CD14-positive monocyte (primary cell): ENCODE measurements at regions not wholly inside any gene's neighbourhood (a gene's known extent, or its start where the extent isn't known, plus 50 kb on each side); places are given as distances from the start of the nearest gene placed in this dataset.
"Not testable (repeated sequence)": the region's sequence is repeated elsewhere in the genome, so short reads cannot be mapped to it uniquely, and the experiment has no call there.

Source experiments
- DNase-seq, 3 donors: peaks; one replicate each; pipeline ENCODE4 v3.0.0-alpha.2; 2011 to 2022
- H2AFZ ChIP-seq: 2 replicates; pipeline ENCODE4 v1.6.0; 2012; ENCODE audit warnings: mild to moderate bottlenecking, low read depth, low read length, inconsistent platforms; ENCODE audit not compliant: insufficient read depth, poor library complexity, severe bottlenecking
- H3K27ac ChIP-seq, 2 donors: 1 replicate in 1 of 2; 2 replicates in 1 of 2; pipeline ENCODE4 v1.5.1; 2012 to 2013; ENCODE audit warnings: low read length in 2 of 2, control low read depth in 1 of 2, inconsistent platforms in 1 of 2, low read depth in 1 of 2, mild to moderate bottlenecking in 1 of 2
- H3K27me3 ChIP-seq, 2 donors: one replicate each; pipeline versions ENCODE4 v1.6.0 to v1.6.1; 2011 to 2013; ENCODE audit warnings: low read length in 2 of 2; ENCODE audit not compliant: control insufficient read depth in 2 of 2, insufficient read depth in 2 of 2
- H3K36me3 ChIP-seq, 2 donors: replicated peaks in 1 of 2; 1 replicate in 1 of 2; 2 replicates in 1 of 2; pipeline versions ENCODE4 v1.5.1 to v1.6.1; 2012 to 2013; ENCODE audit warnings: low read length in 2 of 2, control low read depth in 1 of 2, inconsistent platforms in 1 of 2, mild to moderate bottlenecking in 1 of 2; ENCODE audit not compliant: insufficient read depth in 2 of 2, control insufficient read depth in 1 of 2
- H3K4me1 ChIP-seq, 2 donors: 1 replicate in 1 of 2; 2 replicates in 1 of 2; pipeline versions ENCODE4 v1.5.1 to v1.6.1; 2012 to 2013; ENCODE audit warnings: low read length in 2 of 2, control low read depth in 1 of 2, inconsistent platforms in 1 of 2, mild to moderate bottlenecking in 1 of 2, moderate library complexity in 1 of 2; ENCODE audit not compliant: insufficient read depth in 2 of 2, control insufficient read depth in 1 of 2
- H3K4me2 ChIP-seq: replicated peaks from 2 replicates; pipeline ENCODE3; 2012; ENCODE audit warnings: low read length, moderate library complexity, mild to moderate bottlenecking; ENCODE audit not compliant: poor library complexity, severe bottlenecking; ENCODE audit errors: extremely low read depth
- H3K4me3 ChIP-seq, 3 experiments: fragments of 200-600 bp in 1 of 3; sonication (generic) in 1 of 3; replicated peaks in 1 of 3; 1 replicate in 2 of 3; 2 replicates in 1 of 3; pipeline ENCODE4 v1.5.1; 2011 to 2013; ENCODE audit warnings: low read length in 3 of 3, mild to moderate bottlenecking in 3 of 3, control low read depth in 2 of 3, low read depth in 2 of 3, inconsistent platforms in 1 of 3, moderate library complexity in 1 of 3
- H3K79me2 ChIP-seq: 2 replicates; pipeline ENCODE4 v1.6.0; 2012; ENCODE audit warnings: mild to moderate bottlenecking, control low read depth, inconsistent platforms, low read length, moderate library complexity; ENCODE audit not compliant: insufficient read depth
- H3K9ac ChIP-seq: 2 replicates; pipeline ENCODE4 v1.6.0; 2017; ENCODE audit warnings: low read length, mild to moderate bottlenecking; ENCODE audit not compliant: insufficient read depth, poor library complexity, severe bottlenecking
- H3K9me3 ChIP-seq, 2 donors: replicated peaks in 1 of 2; 1 replicate in 1 of 2; 2 replicates in 1 of 2; pipeline versions ENCODE4 v1.5.1 to v1.6.1; 2012 to 2013; ENCODE audit warnings: low read length in 2 of 2, control low read depth in 1 of 2; ENCODE audit not compliant: control insufficient read depth in 1 of 2, insufficient read depth in 1 of 2
- H4K20me1 ChIP-seq: 2 replicates; pipeline ENCODE4 v1.6.0; 2012; ENCODE audit warnings: mild to moderate bottlenecking, low read length, control low read depth, moderate library complexity; ENCODE audit not compliant: insufficient read depth
- H3K27ac Mint-ChIP-seq, 7 donors: one replicate each; pipeline ENCODE4 v1.8.0; 2020; ENCODE audit warnings: mild to moderate bottlenecking in 7 of 7, mixed read lengths in 7 of 7, moderate library complexity in 6 of 7, inconsistent platforms in 2 of 7
- H3K27me3 Mint-ChIP-seq, 3 donors: one replicate each; pipeline ENCODE4 v1.8.0; 2021 to 2022; ENCODE audit warnings: low read depth in 3 of 3, mild to moderate bottlenecking in 3 of 3, mixed read lengths in 3 of 3, moderate library complexity in 3 of 3, inconsistent platforms in 1 of 3
- H3K36me3 Mint-ChIP-seq, 2 donors: one replicate each; pipeline ENCODE4 v1.8.0; 2020; ENCODE audit warnings: mixed read lengths in 2 of 2, inconsistent platforms in 1 of 2, mild to moderate bottlenecking in 1 of 2
- H3K4me1 Mint-ChIP-seq: one replicate; pipeline ENCODE4 v1.8.0; 2020; ENCODE audit warnings: mild to moderate bottlenecking, mixed read lengths
- H3K4me3 Mint-ChIP-seq, 2 donors: one replicate each; pipeline ENCODE4 v1.8.0; 2020; ENCODE audit warnings: mild to moderate bottlenecking in 2 of 2, mixed read lengths in 2 of 2, moderate library complexity in 1 of 2
- H3K9me3 Mint-ChIP-seq, 7 donors: one replicate each; pipeline ENCODE4 v1.8.0; 2020 to 2022; ENCODE audit warnings: mixed read lengths in 7 of 7, mild to moderate bottlenecking in 6 of 7, moderate library complexity in 6 of 7, inconsistent platforms in 2 of 7
- WGBS: methylation state at CpG from one replicate; pipeline ENCODE4 v1.1.5; 2013; ENCODE audit warnings: missing lambda C conversion rate; ENCODE audit not compliant: insufficient coverage; 5-methylcytosine and 5-hydroxymethylcytosine counted together
- intact Hi-C, 2 donors: fragments of 100-400 bp; cut with micrococcal nuclease; formaldehyde crosslinking; loops; one replicate each; pipeline versions ENCODE4 v1.15.0 to v1.15.1; 2023
- TF ChIP-seq, protein P1 (sequence below): fragments of 200-600 bp; IDR thresholded peaks from one replicate; pipeline ENCODE4 v1.8.0; 2022; ENCODE audit warnings: antibody characterized with exemption, mild to moderate bottlenecking

DNA sequence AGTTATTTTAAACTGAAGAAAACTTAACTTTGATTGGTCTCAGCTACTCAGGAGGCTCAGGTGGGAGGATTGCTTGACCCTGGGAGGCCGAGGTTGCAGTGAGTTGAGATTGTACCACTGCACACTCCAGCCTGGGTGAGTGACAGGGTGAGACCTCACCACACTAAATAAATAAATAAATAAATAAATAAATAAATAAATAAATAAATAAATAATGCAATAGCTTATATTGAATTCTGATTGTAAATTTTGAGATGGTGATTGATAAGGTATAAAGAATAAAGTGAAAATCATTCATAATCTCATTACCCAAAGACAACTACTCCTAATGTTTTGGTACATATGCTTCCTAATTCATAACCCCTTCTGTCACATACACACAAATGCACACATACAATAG, 58.1 kb downstream of the TUBA3C start:
- no CpG with 5 or more reads among the region's 1 CpG for WGBS
- no peaks in the 10 kb centered on the region for H3K79me2 ChIP-seq
- intact Hi-C loops: no loop called here
- H3K4me1 ChIP-seq: no peaks in the 10 kb centered on the region
- no peak overlapping the region for H3K4me3 Mint-ChIP-seq
- no peak overlapping the region for H3K27ac ChIP-seq
- H2AFZ ChIP-seq: no peak overlapping the region
- no peaks in the 10 kb centered on the region for H3K4me1 Mint-ChIP-seq
- H3K27me3 ChIP-seq: no peaks in the 10 kb centered on the region
- TF ChIP-seq, protein P1, sequence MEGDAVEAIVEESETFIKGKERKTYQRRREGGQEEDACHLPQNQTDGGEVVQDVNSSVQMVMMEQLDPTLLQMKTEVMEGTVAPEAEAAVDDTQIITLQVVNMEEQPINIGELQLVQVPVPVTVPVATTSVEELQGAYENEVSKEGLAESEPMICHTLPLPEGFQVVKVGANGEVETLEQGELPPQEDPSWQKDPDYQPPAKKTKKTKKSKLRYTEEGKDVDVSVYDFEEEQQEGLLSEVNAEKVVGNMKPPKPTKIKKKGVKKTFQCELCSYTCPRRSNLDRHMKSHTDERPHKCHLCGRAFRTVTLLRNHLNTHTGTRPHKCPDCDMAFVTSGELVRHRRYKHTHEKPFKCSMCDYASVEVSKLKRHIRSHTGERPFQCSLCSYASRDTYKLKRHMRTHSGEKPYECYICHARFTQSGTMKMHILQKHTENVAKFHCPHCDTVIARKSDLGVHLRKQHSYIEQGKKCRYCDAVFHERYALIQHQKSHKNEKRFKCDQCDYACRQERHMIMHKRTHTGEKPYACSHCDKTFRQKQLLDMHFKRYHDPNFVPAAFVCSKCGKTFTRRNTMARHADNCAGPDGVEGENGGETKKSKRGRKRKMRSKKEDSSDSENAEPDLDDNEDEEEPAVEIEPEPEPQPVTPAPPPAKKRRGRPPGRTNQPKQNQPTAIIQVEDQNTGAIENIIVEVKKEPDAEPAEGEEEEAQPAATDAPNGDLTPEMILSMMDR: no peak
- H3K27ac Mint-ChIP-seq: no peak overlapping the region
- no peaks in the 10 kb centered on the region for H4K20me1 ChIP-seq
- no peaks in the 10 kb centered on the region for H3K27me3 Mint-ChIP-seq
- no peak for DNase-seq
- H3K9ac ChIP-seq: no peak overlapping the region
- H3K4me2 ChIP-seq: no peak overlapping the region
- H3K9me3 Mint-ChIP-seq: peaks cover 2 to 28% (median 14%) of the 10 kb centered on the region in 7 donors
- no peaks in the 10 kb centered on the region for H3K36me3 Mint-ChIP-seq
- H3K4me3 ChIP-seq: no peak overlapping the region
- peaks cover 14 to 16% of the 10 kb centered on the region in 2 donors for H3K9me3 ChIP-seq
- H3K36me3 ChIP-seq: no peaks in the 10 kb centered on the region

DNA sequence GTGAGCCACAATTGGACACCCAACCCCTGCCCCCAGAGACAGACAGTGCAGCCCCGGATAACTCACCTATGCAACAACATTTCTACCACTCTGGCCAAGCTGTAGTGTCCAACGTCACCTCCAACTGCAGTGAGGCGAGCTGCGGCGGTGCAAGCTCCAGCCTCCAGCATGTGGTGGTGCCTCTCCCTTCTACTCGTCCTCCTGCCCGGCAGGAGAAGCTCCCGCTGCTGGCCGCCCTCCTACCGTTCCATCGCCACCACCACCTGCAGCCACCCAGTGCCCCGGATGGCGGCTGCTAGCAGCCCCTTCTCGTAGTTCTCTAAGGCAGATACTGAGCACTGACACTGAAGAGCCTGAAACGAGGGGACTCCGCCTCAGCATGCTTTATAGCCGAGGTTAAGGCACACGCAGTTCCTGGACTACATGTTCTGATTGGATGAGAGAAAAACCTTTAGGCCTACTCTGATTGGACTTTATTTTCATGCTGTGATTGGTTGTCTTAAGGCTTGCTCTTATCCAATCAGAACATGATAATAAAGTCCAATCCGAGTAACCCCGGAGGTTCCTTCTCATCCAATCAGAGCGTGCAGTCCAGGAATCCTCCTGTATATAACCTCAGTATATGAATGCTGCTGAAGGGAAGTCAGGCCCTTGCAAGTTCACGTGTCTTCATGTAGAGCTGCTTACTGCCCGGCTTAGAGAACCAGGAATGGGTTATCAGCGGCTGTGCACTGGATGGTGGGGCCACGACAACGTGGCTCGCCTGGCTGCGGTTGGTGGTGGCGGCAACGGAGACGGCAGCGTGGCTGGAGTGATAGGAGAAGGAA, 63.5 kb downstream of the TUBA3C start:
- peaks cover 17 to 44% (median 32%) of the 10 kb centered on the region in 7 donors for H3K9me3 Mint-ChIP-seq
- no peaks in the 10 kb centered on the region for H3K36me3 Mint-ChIP-seq
- H3K4me1 ChIP-seq: no peaks in the 10 kb centered on the region
- H3K27me3 ChIP-seq: no peaks in the 10 kb centered on the region
- intact Hi-C loops: no loop called here
- H3K36me3 ChIP-seq: no peaks in the 10 kb centered on the region
- WGBS: 86% methylated on average over 29 of the region's 32 CpGs
- no peaks in the 10 kb centered on the region for H4K20me1 ChIP-seq
- H3K27me3 Mint-ChIP-seq: peaks cover 0 to 1% (median 0%) of the 10 kb centered on the region in 3 donors
- TF ChIP-seq, protein P1: no peak
- no peak overlapping the region for H3K4me3 Mint-ChIP-seq
- H3K9me3 ChIP-seq: peaks cover 34 to 36% of the 10 kb centered on the region in 2 donors
- no peak overlapping the region for H2AFZ ChIP-seq
- DNase-seq: no peak
- no peaks in the 10 kb centered on the region for H3K4me1 Mint-ChIP-seq
- H3K27ac Mint-ChIP-seq: no peak overlapping the region
- H3K79me2 ChIP-seq: no peaks in the 10 kb centered on the region
- H3K4me3 ChIP-seq: no peak overlapping the region
- no peak overlapping the region for H3K4me2 ChIP-seq
- no peak overlapping the region for H3K9ac ChIP-seq
- no peak overlapping the region for H3K27ac ChIP-seq

DNA sequence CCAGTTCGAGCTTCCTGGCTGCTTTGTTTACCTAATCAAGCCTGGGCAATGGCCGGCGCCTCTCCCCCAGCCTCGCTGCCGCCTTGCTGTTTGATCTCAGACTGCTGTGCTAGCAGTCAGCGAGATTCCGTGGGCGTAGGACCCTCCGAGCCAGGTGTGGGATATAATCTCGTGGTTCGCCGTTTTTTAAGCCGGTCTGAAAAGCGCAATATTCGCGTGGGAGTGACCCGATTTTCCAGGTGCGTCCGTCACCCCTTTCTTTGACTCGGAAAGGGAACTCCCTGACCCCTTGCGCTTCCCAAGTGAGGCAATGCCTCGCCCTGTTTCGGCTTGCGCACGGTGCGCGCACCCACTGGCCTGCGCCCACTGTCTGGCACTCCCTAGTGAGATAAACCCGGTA, 72.4 kb downstream of the TUBA3C start:
- H3K27me3 Mint-ChIP-seq, H3K9ac ChIP-seq, H3K4me3 ChIP-seq, H3K27ac ChIP-seq, H4K20me1 ChIP-seq, H3K4me2 ChIP-seq, H3K4me1 Mint-ChIP-seq, H3K27ac Mint-ChIP-seq, intact Hi-C loops, H3K79me2 ChIP-seq, H2AFZ ChIP-seq, DNase-seq, H3K4me1 ChIP-seq, H3K36me3 Mint-ChIP-seq, H3K36me3 ChIP-seq, H3K27me3 ChIP-seq: not testable (repeated sequence)
- Mint-ChIP-seq H3K4me3 (peak overlapping the region in 1 of 2 donors; percentile 12), H3K9me3 (peaks cover 15 to 32% (median 22%) of the 10 kb centered on the region in 7 donors)
- 67% methylated on average over 19 of the region's 29 CpGs for WGBS
- H3K9me3 ChIP-seq: peaks cover 12 to 14% of the 10 kb centered on the region in 2 donors
